Activated CD8-positive, alpha-beta T cell treated with anti-CD3 and anti-CD28 coated beads for 36 hours (primary cell): ENCODE measurements at regions not wholly inside any gene's neighbourhood (a gene's known extent, or its start where the extent isn't known, plus 50 kb on each side); places are given as distances from the start of the nearest gene placed in this dataset.

Experiments used
- ATAC-seq: fragments of 200-7000 bp; cut with Tn5 transposase; one replicate; pipeline ENCODE4 v1.10.0; 2021; ENCODE audit warnings: mild to moderate bottlenecking, moderate library complexity
- CTCF ChIA-PET: fragments of 350-600 bp; sonication (Branson Sonifier 250); formaldehyde crosslinking; loops from one replicate; lab custom pipeline; 2021; ENCODE audit warnings: antibody characterized with exemption; lab: Charles Lee
- POLR2A ChIA-PET: fragments of 350-600 bp; sonication (Branson Sonifier 250); formaldehyde crosslinking; loops from one replicate; lab custom pipeline; 2021; ENCODE audit warnings: antibody characterized with exemption; lab: Charles Lee
- DNase-seq: peaks from one replicate; pipeline ENCODE4 v3.0.0-alpha.2; 2020
- H3K27ac Mint-ChIP-seq: one replicate; pipeline ENCODE4 v1.8.0; 2021; ENCODE audit warnings: mild to moderate bottlenecking, mixed read lengths
- H3K27me3 Mint-ChIP-seq: one replicate; pipeline ENCODE4 v1.8.0; 2021; ENCODE audit warnings: mixed read lengths
- H3K36me3 Mint-ChIP-seq: one replicate; pipeline ENCODE4 v1.8.0; 2021; ENCODE audit warnings: low read depth, mixed read lengths
- H3K4me1 Mint-ChIP-seq: one replicate; pipeline ENCODE4 v1.8.0; 2021; ENCODE audit warnings: low read depth, mixed read lengths
- H3K4me3 Mint-ChIP-seq: one replicate; pipeline ENCODE4 v1.8.0; 2021; ENCODE audit warnings: mild to moderate bottlenecking, moderate library complexity, mixed read lengths
- H3K9me3 Mint-ChIP-seq: one replicate; pipeline ENCODE4 v1.8.0; 2021; ENCODE audit warnings: mixed read lengths
- intact Hi-C: fragments of 100-400 bp; cut with micrococcal nuclease; formaldehyde crosslinking; loops from one replicate; pipeline ENCODE4 v1.10.0; 2022
- TF ChIP-seq, protein P1 (sequence below): fragments of 200-600 bp; IDR thresholded peaks from one replicate; pipeline ENCODE4 v1.8.0; 2022; ENCODE audit warnings: antibody characterized with exemption, mild to moderate bottlenecking

DNA sequence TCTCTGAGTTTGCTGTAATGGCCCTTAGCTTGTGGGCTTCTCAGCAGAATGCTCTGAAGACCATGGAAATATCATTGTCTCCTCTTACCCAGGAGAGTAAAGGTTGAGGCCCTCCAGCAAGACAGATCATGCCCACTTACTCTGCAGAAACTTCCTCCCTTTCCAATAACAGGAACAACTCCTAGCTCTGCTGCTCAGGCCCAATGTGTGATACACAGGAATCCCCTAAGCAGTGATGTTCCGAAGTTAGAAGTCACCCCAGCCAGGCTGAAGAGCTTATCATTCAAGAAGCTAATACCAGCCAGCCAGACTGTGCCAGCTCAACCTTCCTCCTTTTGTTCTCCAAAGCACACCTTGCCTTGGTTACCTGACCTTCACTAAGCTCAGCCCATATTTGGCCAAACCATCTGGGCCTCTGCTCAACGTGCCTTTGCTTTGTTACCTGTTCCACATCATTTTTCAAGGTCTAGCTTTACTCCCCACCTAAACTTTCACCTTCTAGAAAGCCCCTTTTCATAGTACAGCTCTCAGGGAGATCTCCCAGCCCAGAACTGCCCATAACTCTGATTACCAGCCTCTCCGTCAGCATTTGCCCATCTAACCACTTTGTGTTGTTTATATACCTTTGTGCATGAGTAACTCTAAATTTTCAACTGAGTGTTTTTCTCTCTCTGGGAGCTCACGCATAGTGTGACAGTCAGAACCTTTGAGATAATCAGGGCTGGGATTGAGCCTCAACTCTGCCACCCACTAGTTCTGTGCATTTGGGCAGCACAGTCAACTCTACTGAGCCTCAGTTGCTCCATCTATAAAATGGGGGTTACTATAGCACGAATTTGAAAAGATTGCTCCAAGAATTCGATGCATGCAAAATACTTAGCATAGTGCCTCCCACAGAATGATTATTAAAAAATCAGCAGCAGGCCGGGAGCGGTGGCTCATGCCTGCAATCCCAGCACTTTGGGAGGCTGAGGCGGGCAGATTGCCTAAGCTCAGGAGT is 107.6 kb upstream of the CPEB4 start:
- no peak overlapping the region for H3K27ac Mint-ChIP-seq
- ATAC-seq (no peak), DNase-seq (no peak)
- intact Hi-C loops, result no loop called here
- H3K36me3 Mint-ChIP-seq, result no peaks in the 10 kb centered on the region
- ChIA-PET POLR2A (no interaction called here), CTCF (interaction anchor here (1.1 to 2.0 kb wide), 2 partner anchors 138 to 193 kb away, joined by 3 to 5 read pairs; no protein-coding TSS in a partner anchor)
- H3K4me1 Mint-ChIP-seq, result peaks cover 16% of the 10 kb centered on the region
- peaks cover 2% of the 10 kb centered on the region for H3K9me3 Mint-ChIP-seq
- H3K27me3 Mint-ChIP-seq, result no peaks in the 10 kb centered on the region
- no peak overlapping the region for H3K4me3 Mint-ChIP-seq
- TF ChIP-seq, protein P1, sequence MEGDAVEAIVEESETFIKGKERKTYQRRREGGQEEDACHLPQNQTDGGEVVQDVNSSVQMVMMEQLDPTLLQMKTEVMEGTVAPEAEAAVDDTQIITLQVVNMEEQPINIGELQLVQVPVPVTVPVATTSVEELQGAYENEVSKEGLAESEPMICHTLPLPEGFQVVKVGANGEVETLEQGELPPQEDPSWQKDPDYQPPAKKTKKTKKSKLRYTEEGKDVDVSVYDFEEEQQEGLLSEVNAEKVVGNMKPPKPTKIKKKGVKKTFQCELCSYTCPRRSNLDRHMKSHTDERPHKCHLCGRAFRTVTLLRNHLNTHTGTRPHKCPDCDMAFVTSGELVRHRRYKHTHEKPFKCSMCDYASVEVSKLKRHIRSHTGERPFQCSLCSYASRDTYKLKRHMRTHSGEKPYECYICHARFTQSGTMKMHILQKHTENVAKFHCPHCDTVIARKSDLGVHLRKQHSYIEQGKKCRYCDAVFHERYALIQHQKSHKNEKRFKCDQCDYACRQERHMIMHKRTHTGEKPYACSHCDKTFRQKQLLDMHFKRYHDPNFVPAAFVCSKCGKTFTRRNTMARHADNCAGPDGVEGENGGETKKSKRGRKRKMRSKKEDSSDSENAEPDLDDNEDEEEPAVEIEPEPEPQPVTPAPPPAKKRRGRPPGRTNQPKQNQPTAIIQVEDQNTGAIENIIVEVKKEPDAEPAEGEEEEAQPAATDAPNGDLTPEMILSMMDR, result no peak

DNA sequence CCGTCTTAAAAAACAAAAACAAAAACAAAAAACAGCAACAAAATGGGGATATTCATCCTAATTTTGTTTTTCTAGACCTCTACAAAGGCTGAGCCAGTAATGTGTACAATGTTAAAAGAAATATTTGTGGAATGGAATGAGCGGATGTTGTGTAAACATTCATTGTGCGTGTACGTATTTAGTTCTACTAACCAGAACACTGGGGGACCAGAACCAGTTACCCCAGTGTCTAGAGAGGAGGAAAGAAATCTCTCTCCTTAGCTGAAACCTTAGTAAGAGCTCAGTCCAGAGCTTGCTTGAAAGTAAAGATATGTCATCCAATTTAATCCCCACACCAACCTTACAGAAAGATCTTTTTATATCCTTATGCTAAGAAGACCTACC is 106.7 kb upstream of the CPEB4 start:
- no peak overlapping the region for H3K4me3 Mint-ChIP-seq
- TF ChIP-seq, protein P1, result no peak
- ATAC-seq, result no peak

DNA sequence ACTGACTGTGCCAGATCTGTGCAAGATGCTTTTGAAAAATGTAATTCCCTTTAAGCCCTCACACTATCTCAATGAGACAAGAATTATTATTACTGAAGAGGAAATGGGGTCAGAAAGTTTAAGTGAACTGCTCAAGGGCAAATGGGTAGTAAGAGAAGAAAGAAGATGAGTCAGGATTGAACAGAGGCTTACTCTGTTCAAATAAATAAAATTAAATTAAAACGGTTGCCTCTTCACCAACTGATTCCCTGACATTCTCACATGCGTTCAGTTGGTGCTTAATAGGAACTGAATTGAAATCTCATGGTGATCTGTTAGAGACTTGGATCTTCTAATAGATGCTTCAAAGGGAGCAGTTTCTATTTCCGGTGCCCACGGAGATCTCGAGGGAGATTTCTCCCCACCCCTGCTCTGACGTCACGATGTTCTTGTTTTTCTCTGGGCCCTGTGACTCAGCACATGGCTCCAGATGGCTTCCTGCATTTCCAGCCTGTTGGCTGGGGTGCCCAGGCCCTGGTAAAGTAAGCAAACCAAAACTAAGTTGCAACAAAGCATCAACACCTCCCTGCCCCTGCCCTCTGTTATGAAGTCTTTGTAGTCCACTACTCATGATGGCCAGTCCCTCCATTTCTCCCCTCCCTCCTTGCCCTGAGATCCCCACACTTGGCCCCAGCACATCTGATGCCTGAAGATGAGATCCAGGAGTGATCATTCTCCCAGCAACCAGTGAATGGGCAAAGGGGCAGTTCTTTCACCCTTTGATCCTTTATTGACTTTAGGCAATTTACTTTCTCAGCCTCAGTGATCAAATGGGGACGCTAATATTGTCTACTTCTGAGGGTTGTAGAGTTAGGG is 106.1 kb upstream of the CPEB4 start:
- H3K27me3 Mint-ChIP-seq, result no peaks in the 10 kb centered on the region
- no peaks in the 10 kb centered on the region for H3K36me3 Mint-ChIP-seq
- TF ChIP-seq, protein P1, result no peak
- peak; percentile 74 for ATAC-seq
- peak overlapping the region; percentile 90 for H3K27ac Mint-ChIP-seq
- ChIA-PET POLR2A (no interaction called here), CTCF (no interaction called here)
- no peak overlapping the region for H3K4me3 Mint-ChIP-seq
- peaks cover 2% of the 10 kb centered on the region for H3K9me3 Mint-ChIP-seq
- peak; percentile 71 for DNase-seq
- H3K4me1 Mint-ChIP-seq, result peaks cover 16% of the 10 kb centered on the region
- intact Hi-C loops, result no loop called here

More for the DNA sequence above, 106.7 kb upstream of the CPEB4 start:
- peaks cover 16% of the 10 kb centered on the region for H3K4me1 Mint-ChIP-seq
- no peaks in the 10 kb centered on the region for H3K27me3 Mint-ChIP-seq
- H3K9me3 Mint-ChIP-seq, result peaks cover 2% of the 10 kb centered on the region
- no peak for DNase-seq
- intact Hi-C loops, result no loop called here
- peak overlapping the region; percentile 90 for H3K27ac Mint-ChIP-seq
- H3K36me3 Mint-ChIP-seq, result no peaks in the 10 kb centered on the region
- POLR2A ChIA-PET, result no interaction called here
- CTCF ChIA-PET, result interaction anchor here (2.0 kb wide), 1 partner anchor 192 kb away, joined by 5 read pairs; no protein-coding TSS in a partner anchor

DNA sequence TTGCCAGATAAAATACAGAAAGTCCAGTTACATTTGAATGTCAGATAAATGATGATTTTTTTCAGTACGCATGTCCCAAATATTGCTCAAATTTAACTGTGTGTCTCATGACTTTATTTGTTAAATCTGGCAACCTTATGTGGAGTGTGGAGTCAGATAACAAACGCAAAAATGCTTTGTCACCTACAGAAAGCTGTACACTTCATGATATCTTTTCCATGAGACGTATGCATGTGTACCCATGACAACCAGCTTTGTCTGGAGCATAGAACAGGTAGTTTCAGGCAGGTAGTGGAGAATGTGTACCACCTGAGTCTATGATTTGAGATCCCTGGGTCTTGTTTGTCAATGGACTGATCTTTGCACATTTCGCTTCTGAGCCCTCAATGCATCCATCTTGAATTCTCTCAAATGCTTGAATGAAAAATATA is 105.5 kb upstream of the CPEB4 start:
- POLR2A ChIA-PET, result no interaction called here
- Mint-ChIP-seq H3K36me3 (no peaks in the 10 kb centered on the region), H3K9me3 (peaks cover 2% of the 10 kb centered on the region), H3K4me3 (no peak overlapping the region), H3K4me1 (peaks cover 16% of the 10 kb centered on the region), H3K27me3 (no peaks in the 10 kb centered on the region), H3K27ac (peak overlapping the region; percentile 90)
- TF ChIP-seq, protein P1, result no peak
- intact Hi-C loops, result no loop called here
- DNase-seq (no peak), ATAC-seq (no peak)
- CTCF ChIA-PET, result no interaction called here
